ENCODE measurements at regions not wholly inside any gene's neighbourhood (a gene's known extent, or its start where the extent isn't known, plus 50 kb on each side); places are given as distances from the start of the nearest gene placed in this dataset.

DNA sequence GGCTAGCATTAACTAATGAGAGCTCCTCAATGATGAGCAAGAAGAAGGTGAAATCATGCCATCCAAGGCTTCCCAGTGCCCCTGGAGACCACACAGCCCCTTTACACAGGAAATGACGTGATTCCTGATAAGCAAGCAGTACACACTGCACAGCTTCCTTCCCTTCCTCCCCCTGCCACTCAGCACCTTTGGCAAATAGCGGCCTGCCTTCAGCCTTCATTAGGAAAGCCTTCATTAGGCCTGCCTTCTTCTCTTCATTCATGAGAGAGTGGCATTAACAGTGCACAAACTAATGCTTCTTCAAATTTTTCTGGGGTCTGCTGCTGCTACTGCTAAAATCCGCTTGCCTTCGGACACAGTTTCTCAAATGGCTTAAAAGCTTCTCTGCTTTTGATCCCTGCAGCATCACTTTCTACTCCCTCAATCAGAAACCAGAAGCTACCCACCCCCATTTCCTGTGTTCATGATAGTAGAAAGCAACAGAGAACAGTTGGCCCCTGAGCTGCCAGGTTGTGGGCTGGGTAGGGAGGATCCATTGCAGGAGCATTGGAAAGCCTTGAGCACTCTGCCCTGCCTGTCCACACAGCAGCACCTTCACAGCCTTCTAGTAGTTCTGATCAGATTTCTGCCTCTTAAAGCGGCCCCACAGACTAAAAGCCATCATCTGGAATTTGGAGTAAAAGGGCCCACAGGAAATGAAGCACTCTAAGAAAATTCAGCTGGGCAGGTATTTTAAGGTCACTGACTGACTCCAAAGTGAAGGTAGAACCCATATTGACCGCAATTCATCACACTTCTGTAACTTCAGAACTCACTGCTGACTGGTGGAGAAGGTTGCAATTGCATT, 103.8 kb upstream of the ETV6 start:
- TF ChIP-seq, protein P1, sequence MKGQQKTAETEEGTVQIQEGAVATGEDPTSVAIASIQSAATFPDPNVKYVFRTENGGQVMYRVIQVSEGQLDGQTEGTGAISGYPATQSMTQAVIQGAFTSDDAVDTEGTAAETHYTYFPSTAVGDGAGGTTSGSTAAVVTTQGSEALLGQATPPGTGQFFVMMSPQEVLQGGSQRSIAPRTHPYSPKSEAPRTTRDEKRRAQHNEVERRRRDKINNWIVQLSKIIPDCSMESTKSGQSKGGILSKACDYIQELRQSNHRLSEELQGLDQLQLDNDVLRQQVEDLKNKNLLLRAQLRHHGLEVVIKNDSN (IDR thresholded peaks at IDR 0.05), result no peak
- no peak for TF ChIP-seq TAF1 (IDR thresholded peaks at IDR 0.05; ENCODE audit: low read depth)
- no peak for TF ChIP-seq NFIC (IDR thresholded peaks at IDR 0.05)
- no peak for TF ChIP-seq EGR1 (IDR thresholded peaks at IDR 0.05)
- no peak for TF ChIP-seq FOXM1 (IDR thresholded peaks at IDR 0.05; ENCODE audit: borderline replicate concordance, low read depth)
- no peak for TF ChIP-seq EP300 (IDR thresholded peaks at IDR 0.05; ENCODE audit: borderline replicate concordance)
- TF ChIP-seq, protein P2, sequence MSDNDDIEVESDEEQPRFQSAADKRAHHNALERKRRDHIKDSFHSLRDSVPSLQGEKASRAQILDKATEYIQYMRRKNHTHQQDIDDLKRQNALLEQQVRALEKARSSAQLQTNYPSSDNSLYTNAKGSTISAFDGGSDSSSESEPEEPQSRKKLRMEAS (IDR thresholded peaks at IDR 0.05), result no peak

DNA sequence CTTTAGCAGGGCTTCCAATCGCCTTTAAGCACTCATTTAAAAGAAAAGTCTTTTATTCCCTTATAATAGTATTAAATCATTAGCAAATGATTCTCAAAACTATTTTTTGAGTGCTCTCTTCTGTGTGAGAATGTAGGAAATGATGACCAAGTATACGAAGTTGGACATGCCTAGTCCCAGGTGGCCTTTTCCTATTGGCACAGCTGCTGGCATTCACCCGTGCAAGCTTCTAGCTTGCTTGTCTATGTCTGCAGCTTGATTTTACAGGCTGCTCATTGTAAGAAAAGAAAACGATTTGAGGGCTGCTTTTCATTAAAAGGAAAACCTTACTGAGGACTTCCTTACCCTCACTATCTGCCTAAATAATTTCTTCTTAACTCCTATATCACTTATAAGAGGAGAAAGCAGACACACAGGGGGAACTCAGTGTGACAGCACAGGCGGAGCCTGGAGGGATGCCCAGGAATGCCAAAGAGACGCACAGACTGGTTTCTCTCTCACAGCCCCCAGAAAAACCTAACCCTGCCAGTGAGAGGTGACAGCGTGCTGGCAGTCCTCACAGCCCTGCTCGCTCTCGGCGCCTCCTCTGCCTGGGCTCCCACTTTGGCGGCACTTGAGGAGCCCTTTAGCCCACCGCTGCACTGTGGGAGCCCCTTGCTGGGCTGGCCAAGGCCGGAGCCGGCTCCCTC, 102.7 kb upstream of the ETV6 start:
- TF ChIP-seq TEAD4 (IDR thresholded peaks at IDR 0.05) (peak; percentile 68), NFIC (IDR thresholded peaks at IDR 0.05) (peak; percentile 23; the same call in 1 of the 2 replicates)
- TF ChIP-seq, protein P2 (IDR thresholded peaks at IDR 0.05), result peak; percentile 77; the same call in 1 of the 2 replicates

DNA sequence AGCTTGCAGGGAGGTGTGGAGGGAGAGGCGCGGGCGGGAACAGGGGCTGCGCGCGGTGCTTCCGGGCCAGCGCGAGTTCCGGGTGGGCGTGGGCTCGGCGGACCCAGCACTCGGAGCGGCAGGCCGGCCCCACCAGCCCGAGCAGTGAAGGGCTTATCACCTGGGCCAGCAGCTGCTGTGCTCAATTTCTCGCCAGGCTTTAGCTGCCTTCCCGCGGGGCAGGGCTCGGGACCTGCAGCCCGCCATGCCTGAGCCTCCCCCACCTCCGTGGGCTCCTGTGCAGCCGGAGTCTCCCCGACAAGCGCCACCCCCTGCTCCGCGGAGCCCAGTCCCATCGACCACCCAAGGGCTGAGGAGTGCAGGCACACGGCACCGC, 102.2 kb upstream of the ETV6 start:
- TF ChIP-seq, protein P2 (IDR thresholded peaks at IDR 0.05), result peak; percentile 47
- 0 out of 2 replicates have a peak, but pooled peaks have one; percentile 1 for TF ChIP-seq NFIC (IDR thresholded peaks at IDR 0.05)

DNA sequence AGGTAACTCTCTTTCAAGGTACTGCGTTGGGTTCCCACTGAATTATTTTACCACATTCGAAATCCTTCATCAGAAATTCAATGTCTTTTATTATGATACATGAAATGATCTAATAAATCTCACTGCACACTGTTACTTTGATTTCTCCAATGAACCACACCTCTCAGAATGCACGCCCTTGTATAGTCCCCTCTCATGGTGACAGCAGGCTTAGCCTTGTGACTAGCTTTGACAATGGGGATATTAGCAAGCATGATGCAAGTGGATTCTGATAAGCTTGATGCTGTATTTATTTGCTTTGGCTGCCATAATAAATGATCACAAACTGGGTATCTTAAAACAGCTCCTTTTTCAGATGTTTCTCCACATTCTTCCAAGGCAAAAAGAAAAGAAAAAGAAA, 100.4 kb upstream of the ETV6 start:
- TF ChIP-seq CREB1 (IDR thresholded peaks at IDR 0.05; ENCODE audit: low read depth) (no peak), TCF12 (IDR thresholded peaks at IDR 0.05; ENCODE audit: low read depth) (no peak), RAD21 (IDR thresholded peaks at IDR 0.05; ENCODE audit: low read depth) (no peak), NFIC (IDR thresholded peaks at IDR 0.05) (no peak), EGR1 (IDR thresholded peaks at IDR 0.05) (no peak), TEAD4 (IDR thresholded peaks at IDR 0.05) (no peak), EP300 (IDR thresholded peaks at IDR 0.05; ENCODE audit: borderline replicate concordance) (no peak), FOXM1 (IDR thresholded peaks at IDR 0.05; ENCODE audit: borderline replicate concordance, low read depth) (no peak), CEBPB (IDR thresholded peaks at IDR 0.05) (no peak), TAF1 (IDR thresholded peaks at IDR 0.05; ENCODE audit: low read depth) (no peak), ZBTB7A (IDR thresholded peaks at IDR 0.05; ENCODE audit: low read depth) (no peak), YY1 (IDR thresholded peaks at IDR 0.05; ENCODE audit: low read depth) (no peak)
- TF ChIP-seq, protein P2 (IDR thresholded peaks at IDR 0.05), result no peak
- TF ChIP-seq, protein P1 (IDR thresholded peaks at IDR 0.05), result no peak
- TF ChIP-seq, protein P3, sequence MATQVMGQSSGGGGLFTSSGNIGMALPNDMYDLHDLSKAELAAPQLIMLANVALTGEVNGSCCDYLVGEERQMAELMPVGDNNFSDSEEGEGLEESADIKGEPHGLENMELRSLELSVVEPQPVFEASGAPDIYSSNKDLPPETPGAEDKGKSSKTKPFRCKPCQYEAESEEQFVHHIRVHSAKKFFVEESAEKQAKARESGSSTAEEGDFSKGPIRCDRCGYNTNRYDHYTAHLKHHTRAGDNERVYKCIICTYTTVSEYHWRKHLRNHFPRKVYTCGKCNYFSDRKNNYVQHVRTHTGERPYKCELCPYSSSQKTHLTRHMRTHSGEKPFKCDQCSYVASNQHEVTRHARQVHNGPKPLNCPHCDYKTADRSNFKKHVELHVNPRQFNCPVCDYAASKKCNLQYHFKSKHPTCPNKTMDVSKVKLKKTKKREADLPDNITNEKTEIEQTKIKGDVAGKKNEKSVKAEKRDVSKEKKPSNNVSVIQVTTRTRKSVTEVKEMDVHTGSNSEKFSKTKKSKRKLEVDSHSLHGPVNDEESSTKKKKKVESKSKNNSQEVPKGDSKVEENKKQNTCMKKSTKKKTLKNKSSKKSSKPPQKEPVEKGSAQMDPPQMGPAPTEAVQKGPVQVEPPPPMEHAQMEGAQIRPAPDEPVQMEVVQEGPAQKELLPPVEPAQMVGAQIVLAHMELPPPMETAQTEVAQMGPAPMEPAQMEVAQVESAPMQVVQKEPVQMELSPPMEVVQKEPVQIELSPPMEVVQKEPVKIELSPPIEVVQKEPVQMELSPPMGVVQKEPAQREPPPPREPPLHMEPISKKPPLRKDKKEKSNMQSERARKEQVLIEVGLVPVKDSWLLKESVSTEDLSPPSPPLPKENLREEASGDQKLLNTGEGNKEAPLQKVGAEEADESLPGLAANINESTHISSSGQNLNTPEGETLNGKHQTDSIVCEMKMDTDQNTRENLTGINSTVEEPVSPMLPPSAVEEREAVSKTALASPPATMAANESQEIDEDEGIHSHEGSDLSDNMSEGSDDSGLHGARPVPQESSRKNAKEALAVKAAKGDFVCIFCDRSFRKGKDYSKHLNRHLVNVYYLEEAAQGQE (IDR thresholded peaks at IDR 0.05; ENCODE audit: low read depth), result no peak

DNA sequence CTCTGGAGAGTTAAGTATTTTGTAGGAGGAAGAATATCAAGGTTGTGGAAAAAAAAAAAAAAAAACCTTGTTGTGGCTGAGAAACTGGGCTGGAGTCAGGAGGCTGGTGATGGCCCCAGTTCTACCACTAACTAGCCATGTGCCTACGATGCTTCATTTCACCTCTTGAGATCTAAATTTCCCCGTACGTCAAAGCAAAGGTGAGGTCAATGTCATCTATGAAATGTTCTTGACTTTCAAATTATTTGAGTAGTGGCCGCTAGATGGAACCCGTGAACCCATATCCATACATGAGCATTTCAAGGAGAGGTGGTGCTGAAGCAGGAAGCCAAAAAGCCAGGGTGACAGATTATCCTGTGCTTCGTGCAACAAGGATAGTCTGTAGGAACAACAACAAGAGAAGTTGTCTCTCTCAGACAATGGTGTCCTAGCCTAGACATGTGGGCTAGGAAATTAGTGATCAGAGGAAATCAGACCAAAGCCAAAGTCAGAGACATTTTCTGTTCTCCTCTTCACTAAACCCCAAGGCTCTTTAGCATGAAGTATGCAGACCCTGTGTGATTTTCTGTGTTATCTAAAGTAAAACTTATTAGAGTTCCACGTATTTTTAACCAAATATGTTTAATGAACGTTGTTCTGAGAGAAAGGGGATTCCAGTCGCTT, 95.5 kb upstream of the ETV6 start:
- TF ChIP-seq CREB1 (IDR thresholded peaks at IDR 0.05; ENCODE audit: low read depth) (no peak), TCF12 (IDR thresholded peaks at IDR 0.05; ENCODE audit: low read depth) (no peak), EGR1 (IDR thresholded peaks at IDR 0.05) (no peak), ZBTB7A (IDR thresholded peaks at IDR 0.05; ENCODE audit: low read depth) (no peak), RAD21 (IDR thresholded peaks at IDR 0.05; ENCODE audit: low read depth) (peak; percentile 81), NFIC (IDR thresholded peaks at IDR 0.05) (no peak)
- TF ChIP-seq, protein P2 (IDR thresholded peaks at IDR 0.05), result no peak

DNA sequence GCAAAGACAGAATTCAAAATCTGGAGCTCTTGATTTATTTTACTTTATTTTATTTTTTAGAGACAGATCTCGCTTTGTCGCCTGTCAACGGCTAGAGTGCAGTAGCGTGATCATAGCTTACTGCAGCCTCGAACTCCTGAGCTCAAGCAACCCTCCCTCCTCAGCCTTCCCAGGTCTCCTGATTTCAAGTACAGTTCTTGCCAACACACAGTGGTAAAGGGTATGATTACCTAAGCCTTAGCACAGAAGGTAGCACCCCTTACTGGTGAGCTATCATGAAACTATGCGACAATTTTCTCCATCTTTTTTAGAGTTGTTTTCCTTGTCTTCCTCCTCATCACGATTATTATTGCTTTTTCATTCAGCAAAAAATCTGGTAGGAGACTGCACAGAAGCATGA, 94.3 kb upstream of the ETV6 start:
- TF ChIP-seq, protein P2 (IDR thresholded peaks at IDR 0.05), result no peak
- TF ChIP-seq TAF1 (IDR thresholded peaks at IDR 0.05; ENCODE audit: low read depth) (no peak), RAD21 (IDR thresholded peaks at IDR 0.05; ENCODE audit: low read depth) (no peak), FOXM1 (IDR thresholded peaks at IDR 0.05; ENCODE audit: borderline replicate concordance, low read depth) (no peak), EGR1 (IDR thresholded peaks at IDR 0.05) (no peak), CEBPB (IDR thresholded peaks at IDR 0.05) (no peak), TCF12 (IDR thresholded peaks at IDR 0.05; ENCODE audit: low read depth) (no peak), NFIC (IDR thresholded peaks at IDR 0.05) (no peak), TEAD4 (IDR thresholded peaks at IDR 0.05) (no peak), YY1 (IDR thresholded peaks at IDR 0.05; ENCODE audit: low read depth) (no peak), ZBTB7A (IDR thresholded peaks at IDR 0.05; ENCODE audit: low read depth) (no peak), EP300 (IDR thresholded peaks at IDR 0.05; ENCODE audit: borderline replicate concordance) (no peak), CREB1 (IDR thresholded peaks at IDR 0.05; ENCODE audit: low read depth) (no peak)
- TF ChIP-seq, protein P1 (IDR thresholded peaks at IDR 0.05), result no peak
- TF ChIP-seq, protein P3 (IDR thresholded peaks at IDR 0.05; ENCODE audit: low read depth), result no peak

Measured in Ishikawa (cell line).